ENCODE measurements at regions not wholly inside any gene's neighbourhood (a gene's known extent, or its start where the extent isn't known, plus 50 kb on each side); places are given as distances from the start of the nearest gene placed in this dataset.

GRCh38 chr14:82080370-82080769 lies 546.7 kb upstream of the SEL1L start:
- TF ChIP-seq CTCF (IDR thresholded peaks at IDR 0.05) = no peak
- TF ChIP-seq POLR2A (IDR thresholded peaks at IDR 0.05) = no peak
- TF ChIP-seq EP300 (IDR thresholded peaks at IDR 0.05) = no peak
